GM12874 (cell line): ENCODE measurements at regions not wholly inside any gene's neighbourhood (a gene's known extent, or its start where the extent isn't known, plus 50 kb on each side); places are given as distances from the start of the nearest gene placed in this dataset.

Source experiments
- CTCF ChIP-seq: IDR thresholded peaks from 2 replicates; pipeline ENCODE4 v1.5.1; 2011; ENCODE audit warnings: low read depth, mild to moderate bottlenecking, control low read depth, low read length, moderate library complexity; ENCODE audit not compliant: insufficient read depth

- no peak for TF ChIP-seq CTCF
These were observed 269.4 kb downstream of the AMY1C start for GRCh38 chr1:104018922-104019674.

- no peak for TF ChIP-seq CTCF
These were observed 270.0 kb downstream of the AMY1C start for GRCh38 chr1:104019675-104020049.

GRCh38 chr1:104028416-104029035 lies 278.8 kb downstream of the AMY1C start:
- no peak for TF ChIP-seq CTCF

- TF ChIP-seq CTCF, result no peak
These were observed 279.8 kb downstream of the AMY1C start for GRCh38 chr1:104029456-104029970.

GRCh38 chr1:104056786-104057185 lies 307.1 kb downstream of the AMY1C start:
- no peak for TF ChIP-seq CTCF

- no peak for TF ChIP-seq CTCF
These were observed 314.7 kb downstream of the AMY1C start for GRCh38 chr1:104064399-104064798.

- TF ChIP-seq CTCF, result no peak
These were observed 323.2 kb downstream of the AMY1C start for GRCh38 chr1:104072915-104073371.
